SIG-M5 treated with dmso at 0.1 percent for 504 hours (cell line): ENCODE measurements at regions not wholly inside any gene's neighbourhood (a gene's known extent, or its start where the extent isn't known, plus 50 kb on each side); places are given as distances from the start of the nearest gene placed in this dataset.

Experiments used
- DNase-seq: peaks from one replicate; lab custom pipeline; 2025; ENCODE audit not compliant: unreplicated experiment; lab: John Stamatoyannopoulos, UW

DNA sequence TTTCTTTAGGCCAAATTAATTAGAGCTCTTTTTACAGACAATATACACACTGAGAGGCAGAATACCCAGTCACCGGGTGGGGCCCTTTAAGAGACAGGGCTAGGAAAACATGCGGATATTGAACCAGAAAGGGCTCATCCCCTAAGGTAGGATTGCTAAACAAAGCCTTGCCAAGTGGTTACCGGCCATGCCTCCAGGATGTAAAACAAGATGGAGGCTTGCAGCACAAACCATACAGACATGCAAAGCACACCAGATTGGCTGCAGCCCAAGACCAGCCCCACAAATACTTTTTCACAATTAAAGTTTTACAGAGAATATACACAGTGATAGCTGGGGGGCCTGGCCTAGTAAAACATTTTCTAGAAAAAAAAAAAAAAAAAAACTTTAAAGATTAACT, 210.0 kb downstream of the KLHL4 start:
- DNase-seq = no peak

GRCh38 chrX:87728024-87728423, 210.4 kb downstream of the KLHL4 start:
- DNase-seq = no peak

DNA sequence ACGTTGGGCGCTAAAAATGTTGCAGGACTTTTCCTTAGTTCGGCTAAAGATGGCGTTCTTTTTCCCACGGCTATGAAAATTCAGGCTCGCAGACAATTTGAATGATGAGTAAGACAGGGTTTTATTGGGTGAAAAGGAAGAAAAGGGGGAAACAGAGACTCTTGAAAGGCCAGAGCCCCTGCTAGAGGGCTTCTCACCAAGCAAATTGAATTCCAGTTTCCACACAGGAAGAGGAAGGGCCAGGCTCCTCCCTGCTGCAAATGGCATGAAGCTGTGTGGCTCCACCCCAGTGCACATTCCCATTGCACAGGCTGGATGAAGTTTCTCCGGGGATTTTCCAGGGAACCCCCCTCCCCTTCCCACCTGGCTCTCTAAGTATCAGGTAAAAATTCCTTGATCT, 210.9 kb downstream of the KLHL4 start:
- DNase-seq = no peak

GRCh38 chrX:87732133-87732532, 214.5 kb downstream of the KLHL4 start:
- DNase-seq = no peak

GRCh38 chrX:87736576-87736975, 219.0 kb downstream of the KLHL4 start:
- no peak for DNase-seq

DNA sequence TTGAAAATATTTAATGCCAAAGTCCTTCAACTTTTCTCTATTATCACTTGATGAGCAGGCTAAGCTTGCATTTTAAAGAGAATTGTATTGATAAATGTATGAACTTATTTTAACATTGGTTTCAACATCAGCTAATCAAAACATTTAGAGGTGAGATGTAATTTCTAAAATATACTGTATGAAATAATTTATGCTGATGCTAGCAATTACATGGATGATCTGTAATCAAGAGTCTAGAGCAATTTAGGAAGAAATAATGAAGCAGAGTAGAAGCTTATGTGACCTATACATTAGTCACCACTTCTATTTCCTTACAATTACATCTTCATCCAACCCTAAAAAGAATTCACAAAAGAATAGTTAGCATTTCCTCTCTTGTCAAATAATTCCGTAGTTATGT, 226.8 kb downstream of the KLHL4 start:
- no peak for DNase-seq

GRCh38 chrX:87755493-87755892, 237.9 kb downstream of the KLHL4 start:
- no peak for DNase-seq

- no peak for DNase-seq
These were observed 271.4 kb downstream of the KLHL4 start for GRCh38 chrX:87788976-87789375.

GRCh38 chrX:87798039-87798438, 280.4 kb downstream of the KLHL4 start:
- no peak for DNase-seq

- DNase-seq = no peak
These were observed 288.4 kb downstream of the KLHL4 start for GRCh38 chrX:87805829-87806490.

DNA sequence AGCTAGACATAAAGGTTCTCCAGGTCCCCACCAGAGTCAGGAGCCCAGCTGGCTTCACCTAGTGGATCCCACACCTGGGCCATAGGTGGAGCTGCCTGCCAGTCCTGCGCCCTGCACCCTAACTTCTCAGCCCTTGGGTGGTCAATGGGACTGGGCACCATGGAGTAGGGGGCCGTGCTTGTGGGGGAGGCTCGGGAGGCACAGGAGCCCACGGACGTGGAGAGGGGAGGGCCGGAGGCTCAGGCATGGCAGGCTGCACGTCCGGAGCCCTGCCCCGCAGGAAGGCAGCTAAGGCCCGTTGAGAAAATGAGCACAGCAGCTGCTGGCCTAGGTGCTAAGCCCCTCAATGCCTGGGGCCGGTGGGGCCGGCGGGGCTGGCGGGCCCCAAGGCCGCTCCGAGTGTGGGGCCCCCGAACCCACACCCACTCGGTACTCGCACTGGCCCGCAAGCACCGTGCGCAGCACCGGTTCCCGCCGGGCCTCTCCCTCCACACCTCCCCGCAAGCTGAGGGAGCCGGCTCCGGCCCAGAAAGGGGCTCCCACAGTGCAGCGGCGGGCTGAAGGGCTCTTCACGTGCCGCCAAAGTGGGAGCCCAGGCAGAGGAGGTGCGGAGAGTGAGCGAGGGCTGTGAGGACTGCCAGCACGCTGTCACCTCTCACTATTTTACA, 291.1 kb downstream of the KLHL4 start:
- no peak for DNase-seq

DNA sequence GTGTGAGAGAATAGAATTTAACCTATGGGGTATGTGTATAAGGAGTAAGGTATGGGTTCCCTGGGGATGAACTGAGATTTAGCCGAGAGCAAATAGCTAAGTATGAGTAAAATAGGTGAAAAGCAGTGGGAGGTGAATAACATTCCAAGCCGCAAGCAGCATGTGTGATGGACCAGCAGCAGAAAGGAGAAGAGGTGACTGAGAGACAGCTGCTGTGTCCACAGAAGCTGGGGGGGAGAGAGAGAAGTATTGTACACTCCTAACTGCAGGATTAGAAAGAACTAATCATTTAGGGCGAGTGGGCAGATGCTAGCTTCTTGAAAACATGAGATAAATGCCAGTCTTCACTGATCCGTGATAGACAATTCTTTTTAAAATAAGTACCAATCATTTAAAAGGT, 296.0 kb downstream of the KLHL4 start:
- DNase-seq = no peak

DNA sequence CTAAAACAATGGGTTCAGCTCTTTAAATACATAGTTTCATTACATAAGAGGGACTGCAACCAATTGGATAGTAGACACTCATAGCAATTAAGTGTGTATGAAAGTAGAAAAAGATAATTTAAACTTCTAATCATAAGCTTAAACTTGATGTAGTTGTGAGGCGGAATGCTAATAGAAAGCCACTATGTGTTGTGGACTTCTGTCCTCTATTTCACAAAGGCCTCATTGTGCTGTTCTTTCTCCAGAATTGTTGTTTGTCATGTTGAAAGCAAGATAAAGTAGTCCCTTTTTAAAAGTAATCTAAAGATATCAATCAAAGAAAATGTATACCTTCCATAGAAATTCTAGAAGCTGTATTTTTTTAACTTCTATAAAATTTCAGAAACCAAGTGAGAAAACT, 329.4 kb downstream of the KLHL4 start:
- no peak for DNase-seq

DNA sequence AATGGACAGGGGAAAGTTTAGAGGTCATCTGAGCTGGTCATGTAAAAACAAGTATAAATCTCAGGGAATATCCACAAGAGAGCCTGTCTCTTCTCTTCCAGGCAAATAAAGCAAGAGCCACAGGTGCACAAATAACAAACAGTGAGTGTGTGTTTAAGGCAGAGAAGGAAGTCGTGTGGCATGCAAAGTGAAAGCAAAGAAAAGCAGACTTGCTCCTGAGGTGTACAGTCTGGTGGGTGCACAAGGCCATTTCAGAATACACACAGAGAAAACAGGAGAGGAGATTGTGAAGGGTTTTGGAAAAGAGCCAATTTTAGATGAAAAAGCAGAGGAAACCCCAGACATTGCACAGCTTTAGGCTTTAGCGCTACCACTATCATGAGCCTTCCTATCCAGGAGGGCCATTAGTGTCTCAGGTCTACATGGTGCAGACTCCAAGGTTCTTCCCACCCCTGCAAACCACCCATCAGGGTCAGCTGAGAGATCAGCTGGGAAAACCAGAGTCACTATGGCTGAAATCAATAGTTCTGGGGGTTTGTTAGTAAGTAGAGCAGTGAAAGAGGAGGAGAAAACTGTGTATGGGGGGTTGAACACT, 355.8 kb downstream of the KLHL4 start:
- DNase-seq = no peak

GRCh38 chrX:87874043-87874442, 356.4 kb downstream of the KLHL4 start:
- DNase-seq = no peak

DNA sequence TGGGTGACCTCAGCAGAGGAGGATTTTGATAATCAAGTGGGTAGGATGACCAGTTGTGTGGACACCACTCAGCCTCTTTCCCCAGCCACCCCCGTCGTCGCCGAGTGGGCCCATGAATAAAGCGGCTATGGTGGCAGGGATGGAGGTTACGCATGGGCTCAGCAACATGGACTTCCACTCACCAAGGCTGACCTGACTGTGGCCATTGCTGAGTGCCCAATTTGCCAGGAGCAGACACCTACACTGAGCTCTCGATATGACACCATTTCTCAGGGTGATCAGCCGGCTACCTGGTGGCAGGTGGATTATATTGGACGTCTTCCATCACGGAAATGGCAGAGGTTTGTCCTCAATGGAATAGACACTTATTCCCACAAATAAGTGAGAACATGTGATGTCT, 361.3 kb downstream of the KLHL4 start:
- DNase-seq = no peak

GRCh38 chrX:87890437-87890836, 372.8 kb downstream of the KLHL4 start:
- DNase-seq = no peak

GRCh38 chrX:87895421-87895820, 377.8 kb downstream of the KLHL4 start:
- no peak for DNase-seq

DNA sequence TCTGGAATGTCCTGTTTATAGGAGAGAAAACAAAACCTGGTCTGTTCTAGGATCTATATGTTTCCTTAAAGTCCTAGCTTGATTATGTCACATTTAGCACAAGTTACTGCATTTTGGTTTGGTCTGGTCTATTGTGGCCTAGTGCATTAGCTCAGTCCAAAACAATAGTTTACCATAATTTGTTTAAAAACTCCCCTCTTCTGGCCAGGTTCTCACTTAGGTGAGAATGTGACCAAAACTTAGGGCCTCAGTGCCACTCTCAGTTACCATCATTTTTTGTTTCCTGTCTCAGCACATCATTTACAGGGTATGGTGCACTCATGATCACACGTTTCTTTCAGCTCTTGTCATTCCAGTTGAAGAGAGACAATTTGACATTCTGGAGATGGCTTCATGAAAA, 378.5 kb downstream of the KLHL4 start:
- DNase-seq = no peak

- DNase-seq = no peak
These were observed 382.8 kb downstream of the KLHL4 start for GRCh38 chrX:87900320-87900908.

GRCh38 chrX:87901060-87901459, 383.5 kb downstream of the KLHL4 start:
- DNase-seq = no peak

- DNase-seq = no peak
These were observed 397.1 kb downstream of the KLHL4 start for GRCh38 chrX:87914726-87915125.
